GM19468 (cell line): ENCODE measurements at regions not wholly inside any gene's neighbourhood (a gene's known extent, or its start where the extent isn't known, plus 50 kb on each side); places are given as distances from the start of the nearest gene placed in this dataset.

Experiments
- ATAC-seq: cut with Tn5 transposase; IDR thresholded peaks from one replicate; pipeline ENCODE4 v1.9.1; 2021; ENCODE audit warnings: mild to moderate bottlenecking, moderate library complexity, moderate number of reproducible peaks; ENCODE audit not compliant: unreplicated experiment; ENCODE audit errors: extremely low read depth

GRCh38 chr1:94603663-94604062, 62.1 kb upstream of the F3 start:
- no peak for ATAC-seq

DNA sequence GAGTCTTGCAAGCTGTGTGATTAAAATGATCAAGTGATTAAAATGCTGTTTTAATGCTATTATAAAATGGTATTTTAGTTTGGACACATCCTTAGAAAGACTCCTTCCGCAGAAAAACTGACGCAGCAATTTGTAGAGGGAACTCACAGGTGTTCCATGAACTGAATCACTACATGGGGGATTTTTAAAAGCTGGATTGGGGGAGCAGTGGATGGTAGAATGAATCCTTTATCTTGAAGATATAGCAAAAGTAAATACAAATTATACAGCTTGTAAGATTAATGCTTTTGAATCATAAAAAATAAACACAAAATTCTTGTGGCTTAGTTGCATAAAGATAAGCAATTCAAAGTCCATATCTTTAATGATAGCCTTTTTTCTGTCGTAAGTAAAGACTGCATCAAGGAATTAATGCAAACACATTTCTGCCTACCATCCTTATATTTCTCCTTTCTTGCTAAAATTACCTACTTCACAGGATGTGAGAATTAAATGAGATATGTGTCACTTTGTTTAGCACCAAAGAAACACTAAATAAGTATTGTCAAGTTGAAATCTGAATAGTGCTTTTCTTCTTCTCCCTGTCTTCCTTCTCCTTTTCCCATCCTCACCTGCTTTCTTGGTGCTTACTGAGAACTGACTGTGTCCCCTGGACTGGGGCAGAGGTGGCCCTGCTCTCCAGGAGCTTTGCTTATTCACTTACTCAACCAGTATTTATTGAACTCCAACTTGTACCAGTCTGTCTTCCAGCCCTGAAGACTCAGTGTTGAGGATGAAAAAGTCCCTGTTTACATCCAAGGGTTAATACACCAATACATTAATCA, 61.5 kb upstream of the F3 start:
- ATAC-seq: no peak

DNA sequence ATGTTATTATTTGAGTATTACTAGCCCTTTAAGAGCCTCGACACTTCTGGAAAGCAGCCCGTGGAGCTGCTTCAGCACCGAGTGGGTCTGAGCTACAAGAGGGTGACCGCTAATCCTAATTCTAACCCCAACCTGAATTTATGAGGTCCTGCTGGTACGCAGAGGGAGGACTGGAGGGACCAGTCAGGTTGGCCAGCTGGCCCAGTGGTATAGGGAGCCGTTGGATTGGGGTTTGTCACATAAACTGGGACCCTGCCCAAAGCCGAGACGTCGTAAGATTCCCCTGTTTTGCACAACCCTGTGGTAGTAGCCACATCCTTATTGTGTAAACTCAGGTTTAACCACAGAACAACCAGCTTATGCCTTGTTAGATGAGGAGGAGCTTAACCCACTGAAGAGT, 60.8 kb upstream of the F3 start:
- ATAC-seq: no peak

DNA sequence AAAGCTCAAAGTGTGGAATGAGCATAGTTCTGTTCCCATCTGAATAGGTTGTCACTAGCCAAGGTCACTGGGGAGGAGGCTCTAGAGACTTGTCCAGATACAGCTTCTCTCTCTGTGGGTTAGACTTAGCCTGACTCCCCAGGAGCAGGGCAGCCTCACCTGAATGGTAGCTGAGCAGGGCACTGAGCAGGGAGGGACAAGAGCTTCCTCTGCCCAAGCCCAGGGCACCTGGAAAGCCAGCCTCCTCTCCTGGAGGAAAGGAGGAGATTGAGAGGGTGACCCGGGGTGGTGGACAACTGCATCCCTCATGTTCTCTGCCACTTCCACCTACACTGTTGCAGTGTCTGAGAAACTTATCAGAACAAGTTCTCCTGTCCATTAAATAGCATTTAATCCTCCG, 59.0 kb upstream of the F3 start:
- no peak for ATAC-seq

- ATAC-seq: no peak
These were observed 57.7 kb upstream of the F3 start for GRCh38 chr1:94599095-94599813.

DNA sequence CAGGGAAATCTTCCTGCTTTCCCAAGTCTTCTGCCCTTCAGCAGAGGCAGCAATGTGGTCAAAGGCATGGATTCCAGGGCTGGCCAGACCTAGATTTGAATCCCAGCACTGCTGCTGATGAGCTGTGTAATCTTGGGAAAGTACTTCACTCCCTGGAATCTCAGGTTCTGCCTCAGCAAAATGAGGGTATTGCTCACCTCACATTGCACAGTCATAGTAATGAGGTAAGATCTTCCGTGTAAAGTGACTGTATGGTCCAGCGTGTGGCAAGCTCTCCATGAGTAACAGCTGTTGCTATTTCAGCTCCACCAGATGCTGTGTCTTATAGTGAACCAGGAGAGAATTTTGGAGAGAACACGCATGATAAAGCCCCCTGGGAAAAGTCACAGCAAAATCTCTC, 56.1 kb upstream of the F3 start:
- no peak for ATAC-seq

DNA sequence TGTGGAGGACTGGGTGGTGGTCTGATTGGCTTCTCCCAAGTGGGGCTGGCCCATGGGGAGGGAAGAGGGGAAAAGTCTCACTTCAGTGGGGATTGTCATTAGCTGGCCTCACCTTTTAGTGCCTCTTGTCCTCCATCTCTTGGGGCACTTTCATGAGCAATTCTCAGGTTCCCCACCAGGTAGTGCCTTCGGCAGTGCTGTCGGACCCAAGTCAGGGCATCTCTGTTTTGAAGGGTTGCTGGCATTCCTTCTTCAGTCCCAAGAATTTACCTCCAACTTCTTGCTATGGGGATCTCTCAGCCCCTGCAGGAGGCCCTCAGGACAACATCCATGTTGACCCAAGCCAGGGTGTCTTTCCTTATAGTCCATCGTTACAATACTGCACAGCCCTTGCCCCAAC, 54.7 kb upstream of the F3 start:
- ATAC-seq: no peak

GRCh38 chr1:94595658-94596057, 54.1 kb upstream of the F3 start:
- no peak for ATAC-seq

DNA sequence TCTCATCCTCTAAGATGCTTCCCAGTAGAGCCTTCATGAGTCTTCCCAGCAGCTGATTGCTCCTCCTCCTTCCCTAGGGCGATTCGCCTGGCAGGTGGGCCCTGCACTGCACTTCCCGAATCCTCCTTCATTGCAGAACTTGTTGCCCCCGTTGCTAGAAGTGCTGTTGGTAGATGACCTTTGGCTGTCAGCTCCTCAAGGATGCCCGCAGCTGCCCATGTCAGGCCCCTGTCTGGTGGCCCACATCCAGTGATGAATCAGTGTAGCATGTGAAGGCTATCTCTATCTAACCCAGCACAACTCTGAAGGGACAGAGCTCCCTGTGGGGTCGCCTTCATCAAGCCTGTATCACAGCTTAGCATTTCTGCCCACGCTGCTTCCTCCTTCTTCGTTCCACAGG, 52.1 kb upstream of the F3 start:
- ATAC-seq: no peak

DNA sequence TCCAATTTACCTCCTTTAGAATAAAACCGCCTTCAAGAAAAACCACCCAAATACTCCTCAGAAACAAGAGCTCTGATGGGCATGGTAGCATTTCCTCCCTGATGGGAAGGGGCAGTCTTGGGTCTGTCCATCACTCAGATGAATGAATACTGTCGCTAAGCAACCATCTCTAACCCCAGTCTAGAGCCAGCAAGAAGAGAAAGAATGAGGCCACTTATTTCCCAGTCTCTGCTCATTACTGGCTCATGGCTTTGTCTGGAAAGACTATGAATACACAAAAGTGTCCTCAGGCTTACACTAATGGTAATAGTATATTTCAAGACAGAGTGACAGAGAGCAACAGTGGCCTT, 51.0 kb upstream of the F3 start:
- ATAC-seq: no peak

GRCh38 chr1:94591823-94592570, 50.4 kb upstream of the F3 start:
- ATAC-seq: no peak
